Activated CD8-positive, alpha-beta T cell treated with anti-CD3 and anti-CD28 coated beads for 36 hours (primary cell): ENCODE measurements at regions not wholly inside any gene's neighbourhood (a gene's known extent, or its start where the extent isn't known, plus 50 kb on each side); places are given as distances from the start of the nearest gene placed in this dataset.
"Not testable (repeated sequence)": the region's sequence is repeated elsewhere in the genome, so short reads cannot be mapped to it uniquely, and the experiment has no call there.

Experiments used
- ATAC-seq: fragments of 200-7000 bp; cut with Tn5 transposase; one replicate; pipeline ENCODE4 v1.10.0; 2021; ENCODE audit warnings: mild to moderate bottlenecking, moderate library complexity
- CTCF ChIA-PET: fragments of 350-600 bp; sonication (Branson Sonifier 250); formaldehyde crosslinking; loops from one replicate; lab custom pipeline; 2021; ENCODE audit warnings: antibody characterized with exemption; lab: Charles Lee
- POLR2A ChIA-PET: fragments of 350-600 bp; sonication (Branson Sonifier 250); formaldehyde crosslinking; loops from one replicate; lab custom pipeline; 2021; ENCODE audit warnings: antibody characterized with exemption; lab: Charles Lee
- DNase-seq: peaks from one replicate; pipeline ENCODE4 v3.0.0-alpha.2; 2020
- H3K27ac Mint-ChIP-seq: one replicate; pipeline ENCODE4 v1.8.0; 2021; ENCODE audit warnings: mild to moderate bottlenecking, mixed read lengths
- H3K27me3 Mint-ChIP-seq: one replicate; pipeline ENCODE4 v1.8.0; 2021; ENCODE audit warnings: mixed read lengths
- H3K36me3 Mint-ChIP-seq: one replicate; pipeline ENCODE4 v1.8.0; 2021; ENCODE audit warnings: low read depth, mixed read lengths
- H3K4me1 Mint-ChIP-seq: one replicate; pipeline ENCODE4 v1.8.0; 2021; ENCODE audit warnings: low read depth, mixed read lengths
- H3K4me3 Mint-ChIP-seq: one replicate; pipeline ENCODE4 v1.8.0; 2021; ENCODE audit warnings: mild to moderate bottlenecking, moderate library complexity, mixed read lengths
- H3K9me3 Mint-ChIP-seq: one replicate; pipeline ENCODE4 v1.8.0; 2021; ENCODE audit warnings: mixed read lengths
- CTCF ChIP-seq: fragments of 200-600 bp; IDR thresholded peaks from one replicate; pipeline ENCODE4 v1.8.0; 2022; ENCODE audit warnings: antibody characterized with exemption, mild to moderate bottlenecking
- intact Hi-C: fragments of 100-400 bp; cut with micrococcal nuclease; formaldehyde crosslinking; loops from one replicate; pipeline ENCODE4 v1.10.0; 2022

GRCh38 chr14:71629765-71630492 is 302.3 kb upstream of the RGS6 start:
- DNase-seq (no peak), ATAC-seq (no peak)
- Mint-ChIP-seq H3K27ac (no peak overlapping the region), H3K36me3 (peaks cover 46% of the 10 kb centered on the region), H3K4me1 (no peaks in the 10 kb centered on the region), H3K4me3 (no peak overlapping the region), H3K9me3 (peaks cover 4% of the 10 kb centered on the region), H3K27me3 (no peaks in the 10 kb centered on the region)
- ChIA-PET CTCF (no interaction called here), POLR2A (no interaction called here)
- intact Hi-C loops = no loop called here
- no peak for TF ChIP-seq CTCF

- H3K36me3 Mint-ChIP-seq = peaks cover 50% of the 10 kb centered on the region
- POLR2A ChIA-PET = not testable (repeated sequence)
These were observed 301.2 kb upstream of the RGS6 start for GRCh38 chr14:71631030-71631429.

GRCh38 chr14:71632440-71632946 is 299.7 kb upstream of the RGS6 start:
- intact Hi-C loops = no loop called here
- H3K4me3 Mint-ChIP-seq = no peak overlapping the region

More at GRCh38 chr14:71631030-71631429, 301.2 kb upstream of the RGS6 start:
- intact Hi-C loops, H3K4me1 Mint-ChIP-seq, H3K4me3 Mint-ChIP-seq, CTCF ChIA-PET, DNase-seq, ATAC-seq, H3K27ac Mint-ChIP-seq, H3K9me3 Mint-ChIP-seq, H3K27me3 Mint-ChIP-seq: not testable (repeated sequence)

GRCh38 chr14:71636076-71636475 is 296.2 kb upstream of the RGS6 start:
- intact Hi-C loops = no loop called here
- H3K4me1 Mint-ChIP-seq = peaks cover 9% of the 10 kb centered on the region
- peaks cover 3% of the 10 kb centered on the region for H3K9me3 Mint-ChIP-seq
- ChIA-PET CTCF (no interaction called here), POLR2A (interaction anchor here (1.0 kb wide), 1 partner anchor 12 kb away, joined by 3 read pairs; no protein-coding TSS in a partner anchor)
- H3K4me3 Mint-ChIP-seq = no peak overlapping the region
- H3K36me3 Mint-ChIP-seq = peaks cover 46% of the 10 kb centered on the region
- TF ChIP-seq CTCF = no peak
- no peaks in the 10 kb centered on the region for H3K27me3 Mint-ChIP-seq
- H3K27ac Mint-ChIP-seq = peak overlapping the region; percentile 4
- DNase-seq (no peak), ATAC-seq (no peak)

More at GRCh38 chr14:71632440-71632946, 299.7 kb upstream of the RGS6 start:
- peaks cover 4% of the 10 kb centered on the region for H3K9me3 Mint-ChIP-seq
- CTCF ChIA-PET = no interaction called here
- no peak for TF ChIP-seq CTCF
- ATAC-seq (no peak), DNase-seq (no peak)
- POLR2A ChIA-PET = no interaction called here
- H3K4me1 Mint-ChIP-seq = peaks cover 9% of the 10 kb centered on the region
- H3K27me3 Mint-ChIP-seq = no peaks in the 10 kb centered on the region
- H3K27ac Mint-ChIP-seq = no peak overlapping the region
- peaks cover 55% of the 10 kb centered on the region for H3K36me3 Mint-ChIP-seq

GRCh38 chr14:71636820-71637471 is 295.3 kb upstream of the RGS6 start:
- no peak overlapping the region for H3K27ac Mint-ChIP-seq
- CTCF ChIA-PET = no interaction called here
- peaks cover 42% of the 10 kb centered on the region for H3K36me3 Mint-ChIP-seq
- no peaks in the 10 kb centered on the region for H3K27me3 Mint-ChIP-seq
- intact Hi-C loops = no loop called here
- ATAC-seq (no peak), DNase-seq (no peak)
- no peak for TF ChIP-seq CTCF
- POLR2A ChIA-PET = interaction anchor here (1.0 kb wide), 1 partner anchor 11 kb away, joined by 3 read pairs; no protein-coding TSS in a partner anchor
- H3K9me3 Mint-ChIP-seq = peaks cover 3% of the 10 kb centered on the region
- no peak overlapping the region for H3K4me3 Mint-ChIP-seq
- H3K4me1 Mint-ChIP-seq = peaks cover 9% of the 10 kb centered on the region
